Breast epithelium (tissue), 3 donors: ENCODE measurements at regions not wholly inside any gene's neighbourhood (a gene's known extent, or its start where the extent isn't known, plus 50 kb on each side); places are given as distances from the start of the nearest gene placed in this dataset.

Source experiments
- POLR2A ChIP-seq: fragments of 450-650 bp; IDR thresholded peaks from one replicate; pipeline ENCODE4 v1.6.1; 2016; ENCODE audit warnings: antibody characterized with exemption, mild to moderate bottlenecking, moderate library complexity
- POLR2AphosphoS5 ChIP-seq, 3 donors: sonication (generic); formaldehyde crosslinking; IDR thresholded peaks; one replicate each; pipeline ENCODE4 v1.6.1; 2017; ENCODE audit warnings: antibody characterized with exemption in 3 of 3
- TF ChIP-seq, protein P1 (sequence below), 3 donors: fragments of 450-650 bp; IDR thresholded peaks; one replicate each; pipeline ENCODE4 v1.5.1; 2016 to 2017; ENCODE audit warnings: antibody characterized with exemption in 3 of 3, mild to moderate bottlenecking in 3 of 3, moderate library complexity in 3 of 3

DNA sequence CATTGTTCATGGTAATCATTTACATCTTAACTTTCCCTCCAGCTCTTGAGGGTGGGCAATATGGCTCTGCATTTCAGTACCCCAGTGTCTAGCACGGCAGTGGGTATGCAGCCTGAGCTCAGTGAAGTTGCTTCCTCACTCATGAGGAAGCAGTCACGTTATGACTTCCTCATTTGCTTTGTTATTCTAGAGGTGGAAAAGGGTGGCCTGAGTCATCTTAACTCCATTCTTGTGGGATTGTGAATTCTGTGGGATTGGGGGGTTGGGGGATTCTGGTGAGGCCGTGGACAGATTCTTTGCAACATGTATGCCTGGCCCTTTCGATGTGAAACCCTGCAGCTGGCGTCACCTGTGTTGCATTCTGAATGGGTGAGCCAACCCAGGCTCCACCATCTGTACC, 406.7 kb upstream of the ZNF507 start:
- TF ChIP-seq, protein P1, sequence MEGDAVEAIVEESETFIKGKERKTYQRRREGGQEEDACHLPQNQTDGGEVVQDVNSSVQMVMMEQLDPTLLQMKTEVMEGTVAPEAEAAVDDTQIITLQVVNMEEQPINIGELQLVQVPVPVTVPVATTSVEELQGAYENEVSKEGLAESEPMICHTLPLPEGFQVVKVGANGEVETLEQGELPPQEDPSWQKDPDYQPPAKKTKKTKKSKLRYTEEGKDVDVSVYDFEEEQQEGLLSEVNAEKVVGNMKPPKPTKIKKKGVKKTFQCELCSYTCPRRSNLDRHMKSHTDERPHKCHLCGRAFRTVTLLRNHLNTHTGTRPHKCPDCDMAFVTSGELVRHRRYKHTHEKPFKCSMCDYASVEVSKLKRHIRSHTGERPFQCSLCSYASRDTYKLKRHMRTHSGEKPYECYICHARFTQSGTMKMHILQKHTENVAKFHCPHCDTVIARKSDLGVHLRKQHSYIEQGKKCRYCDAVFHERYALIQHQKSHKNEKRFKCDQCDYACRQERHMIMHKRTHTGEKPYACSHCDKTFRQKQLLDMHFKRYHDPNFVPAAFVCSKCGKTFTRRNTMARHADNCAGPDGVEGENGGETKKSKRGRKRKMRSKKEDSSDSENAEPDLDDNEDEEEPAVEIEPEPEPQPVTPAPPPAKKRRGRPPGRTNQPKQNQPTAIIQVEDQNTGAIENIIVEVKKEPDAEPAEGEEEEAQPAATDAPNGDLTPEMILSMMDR (IDR thresholded peaks at IDR 0.05), result no peak
- TF ChIP-seq POLR2A (no peak), POLR2AphosphoS5 (IDR thresholded peaks at IDR 0.05) (no peak)
